ENCODE measurements at regions not wholly inside any gene's neighbourhood (a gene's known extent, or its start where the extent isn't known, plus 50 kb on each side); places are given as distances from the start of the nearest gene placed in this dataset.

DNA sequence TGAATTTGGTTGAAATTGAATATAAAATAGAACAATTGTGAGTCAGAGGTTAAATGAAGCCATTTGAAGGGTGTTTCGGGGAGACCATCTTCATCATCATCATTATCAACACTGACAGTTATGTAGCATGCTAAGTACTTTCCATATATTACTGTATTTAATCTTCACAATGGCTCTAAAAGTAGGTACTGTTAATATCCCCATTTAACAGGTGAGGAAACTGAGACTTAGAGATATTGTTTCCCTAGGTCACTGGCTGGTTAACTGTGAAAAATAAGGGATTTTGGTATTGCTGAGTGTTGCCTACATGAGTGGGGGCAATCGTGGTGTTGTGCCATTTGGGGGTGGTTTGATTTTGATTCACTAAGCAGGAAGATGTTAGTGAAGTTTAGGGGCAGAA is 100.3 kb downstream of the TBX19 start:
- Mint-ChIP-seq H3K36me3 (ENCODE audit: low read depth) (no peaks in the 10 kb centered on the region), H3K27me3 (ENCODE audit: low read depth) (peaks cover 4% of the 10 kb centered on the region), H3K4me3 (no peak overlapping the region), H3K27ac (no peak overlapping the region), H3K9me3 (no peaks in the 10 kb centered on the region), H3K4me1 (no peaks in the 10 kb centered on the region)
- TF ChIP-seq CTCF (IDR thresholded peaks at IDR 0.05; ENCODE audit: unreplicated experiment in 3 of 3), result no peak

- no peak overlapping the region for H3K4me3 Mint-ChIP-seq
- H3K9me3 Mint-ChIP-seq, result no peaks in the 10 kb centered on the region
- no peaks in the 10 kb centered on the region for H3K36me3 Mint-ChIP-seq (ENCODE audit: low read depth)
- TF ChIP-seq CTCF (IDR thresholded peaks at IDR 0.05; ENCODE audit: unreplicated experiment in 3 of 3), result no peak
- peaks cover 4% of the 10 kb centered on the region for H3K27me3 Mint-ChIP-seq (ENCODE audit: low read depth)
- no peaks in the 10 kb centered on the region for H3K4me1 Mint-ChIP-seq
- no peak overlapping the region for H3K27ac Mint-ChIP-seq
Measured at GRCh38 chr1:168379104-168379860, 98.6 kb downstream of the TBX19 start.

DNA sequence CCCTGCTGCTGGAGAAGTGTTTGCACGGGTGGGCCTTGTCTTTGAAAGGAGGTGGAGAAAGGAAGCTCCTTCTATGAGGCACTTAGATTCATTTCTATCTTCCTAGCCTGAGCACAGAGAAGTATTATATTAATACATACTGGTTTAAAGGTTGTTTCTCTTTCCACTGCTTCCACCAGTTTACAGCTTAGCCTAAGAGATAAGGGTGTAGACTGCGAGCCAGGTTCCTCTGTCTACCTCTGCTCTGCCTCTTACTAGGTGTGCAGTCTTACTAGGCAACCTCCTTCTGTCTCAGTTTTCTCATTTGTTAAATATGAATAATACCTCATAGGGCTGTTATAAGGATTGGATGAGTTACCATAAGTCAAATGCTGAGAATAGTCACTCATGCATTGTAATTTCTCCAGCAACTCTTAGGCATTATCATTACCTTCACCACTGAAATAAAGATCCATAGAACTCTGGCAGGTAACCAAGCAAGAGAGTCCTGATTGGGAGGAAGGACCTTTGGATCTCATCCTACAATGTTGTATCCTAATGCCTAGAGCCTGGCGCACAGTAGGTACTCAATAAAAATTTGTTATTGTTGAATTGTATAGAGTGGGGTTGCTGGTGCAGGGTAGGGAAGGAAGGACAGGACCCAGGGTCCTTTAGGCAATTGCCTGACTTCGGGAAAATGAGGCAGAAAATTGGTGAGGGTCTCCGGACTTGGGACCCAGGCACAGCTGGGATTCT is 95.1 kb downstream of the TBX19 start:
- Mint-ChIP-seq H3K36me3 (ENCODE audit: low read depth) (no peaks in the 10 kb centered on the region), H3K9me3 (no peaks in the 10 kb centered on the region), H3K4me3 (no peak overlapping the region), H3K27me3 (ENCODE audit: low read depth) (peaks cover 4% of the 10 kb centered on the region), H3K4me1 (peaks cover 7% of the 10 kb centered on the region), H3K27ac (no peak overlapping the region)
- TF ChIP-seq CTCF (IDR thresholded peaks at IDR 0.05; ENCODE audit: unreplicated experiment in 3 of 3), result no peak

GRCh38 chr1:168374566-168374965 is 93.9 kb downstream of the TBX19 start:
- peaks cover 4% of the 10 kb centered on the region for H3K27me3 Mint-ChIP-seq (ENCODE audit: low read depth)
- no peak overlapping the region for H3K4me3 Mint-ChIP-seq
- peaks cover 10% of the 10 kb centered on the region for H3K4me1 Mint-ChIP-seq
- no peaks in the 10 kb centered on the region for H3K9me3 Mint-ChIP-seq
- H3K36me3 Mint-ChIP-seq (ENCODE audit: low read depth), result no peaks in the 10 kb centered on the region
- no peak for TF ChIP-seq CTCF (IDR thresholded peaks at IDR 0.05; ENCODE audit: unreplicated experiment in 3 of 3)
- no peak overlapping the region for H3K27ac Mint-ChIP-seq

DNA sequence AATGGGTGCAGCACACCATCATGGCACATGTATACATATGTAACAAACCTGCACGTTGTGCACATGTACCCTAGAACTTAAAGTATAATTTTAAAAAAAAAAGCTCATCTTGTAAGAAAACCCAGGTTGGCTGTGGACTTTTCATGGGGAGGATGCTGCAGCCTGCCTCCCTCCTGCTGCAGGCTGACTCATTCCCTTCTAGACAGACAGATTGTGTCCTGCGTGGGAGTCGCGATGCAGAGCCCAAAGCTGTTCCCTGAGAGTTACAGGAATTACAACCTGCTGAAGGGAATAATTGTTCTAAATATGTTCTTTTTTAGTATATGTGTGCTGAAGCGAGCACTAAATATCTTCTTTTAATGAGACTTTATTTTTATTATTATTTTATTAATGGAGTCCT is 93.2 kb downstream of the TBX19 start:
- H3K27me3 Mint-ChIP-seq (ENCODE audit: low read depth), result no peaks in the 10 kb centered on the region
- no peaks in the 10 kb centered on the region for H3K36me3 Mint-ChIP-seq (ENCODE audit: low read depth)
- H3K4me1 Mint-ChIP-seq, result peaks cover 10% of the 10 kb centered on the region
- TF ChIP-seq CTCF (IDR thresholded peaks at IDR 0.05; ENCODE audit: unreplicated experiment in 3 of 3), result no peak
- no peaks in the 10 kb centered on the region for H3K9me3 Mint-ChIP-seq
- no peak overlapping the region for H3K4me3 Mint-ChIP-seq
- H3K27ac Mint-ChIP-seq, result no peak overlapping the region

Measured in nephron (organoid).